Keratinocyte (primary cell): ENCODE measurements at regions not wholly inside any gene's neighbourhood (a gene's known extent, or its start where the extent isn't known, plus 50 kb on each side); places are given as distances from the start of the nearest gene placed in this dataset.

Experiments
- CTCF ChIP-seq, 3 experiments: IDR thresholded peaks in 1 of 3; conservative IDR thresholded peaks in 1 of 3; optimal IDR thresholded peaks in 1 of 3; 2 replicates in 2 of 3; 3 replicates in 1 of 3; pipeline versions ENCODE3 to v1.5.1; 2011; ENCODE audit warnings: low read length in 3 of 3, mild to moderate bottlenecking in 3 of 3, moderate library complexity in 2 of 3, control low read depth in 1 of 3, inconsistent platforms in 1 of 3; ENCODE audit not compliant: insufficient read depth in 2 of 3; ENCODE audit errors: extremely low read depth in 1 of 3
- EZH2 ChIP-seq: IDR thresholded peaks from one replicate; pipeline ENCODE4 v1.6.1; 2012; ENCODE audit warnings: inconsistent platforms, mild to moderate bottlenecking, low read length, moderate library complexity

- TF ChIP-seq CTCF (optimal IDR thresholded peaks at IDR 0.05 in 1 of 3, IDR thresholded peaks at IDR 0.05 in 1 of 3, conservative IDR thresholded peaks at IDR 0.05 in 1 of 3; ENCODE audit: extremely low read depth in 1 of 3, insufficient read depth in 2 of 3, low read length in 3 of 3) (no peak), EZH2 (no peak)
Observed at GRCh38 chr5:87735923-87736322, 323.2 kb upstream of the CCNH start.
